HG03097 (cell line): ENCODE measurements at regions not wholly inside any gene's neighbourhood (a gene's known extent, or its start where the extent isn't known, plus 50 kb on each side); places are given as distances from the start of the nearest gene placed in this dataset.

ENCODE experiments used
- ATAC-seq: cut with Tn5 transposase; IDR thresholded peaks from one replicate; pipeline ENCODE4 v1.9.1; 2021; ENCODE audit not compliant: unreplicated experiment, low FRiP score

DNA sequence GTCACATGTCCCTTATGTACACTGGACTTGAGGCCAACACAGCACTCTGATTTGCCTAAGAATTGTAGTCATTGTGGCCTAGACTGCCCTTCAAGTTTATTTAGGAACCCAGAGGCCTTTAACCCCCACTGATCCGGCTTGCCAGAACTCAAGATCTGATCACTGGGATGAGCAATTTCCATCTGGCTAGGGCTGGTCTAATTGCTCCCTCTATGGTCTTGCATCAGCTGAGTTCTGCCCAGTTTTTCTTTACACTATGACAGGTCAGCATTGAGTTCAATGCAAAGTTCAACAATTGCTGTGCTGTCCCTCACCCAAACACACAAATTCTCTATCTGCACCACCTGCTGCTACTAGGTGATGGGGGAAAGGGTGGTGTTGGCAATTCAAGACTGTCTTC, 146.9 kb upstream of the MDGA2 start:
- ATAC-seq, result no peak

DNA sequence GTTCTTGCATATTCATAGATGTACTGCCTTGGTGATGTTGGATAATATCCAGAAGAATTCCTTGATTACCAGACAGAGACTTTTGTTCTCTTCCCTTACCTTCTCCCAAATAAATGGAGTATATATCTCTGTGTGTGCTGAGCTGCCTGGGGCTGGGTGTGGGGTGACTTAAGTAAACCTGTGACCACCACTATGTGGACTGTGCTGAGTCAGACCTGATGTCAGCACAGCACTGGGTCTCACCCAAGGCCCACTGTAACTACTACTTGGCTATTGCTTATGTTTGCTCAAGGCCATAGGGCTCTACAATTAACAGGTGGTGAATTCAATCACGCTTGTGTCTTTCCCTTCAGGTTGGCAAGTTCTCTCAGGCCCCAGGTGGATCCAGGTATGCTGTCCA, 145.7 kb upstream of the MDGA2 start:
- no peak for ATAC-seq

DNA sequence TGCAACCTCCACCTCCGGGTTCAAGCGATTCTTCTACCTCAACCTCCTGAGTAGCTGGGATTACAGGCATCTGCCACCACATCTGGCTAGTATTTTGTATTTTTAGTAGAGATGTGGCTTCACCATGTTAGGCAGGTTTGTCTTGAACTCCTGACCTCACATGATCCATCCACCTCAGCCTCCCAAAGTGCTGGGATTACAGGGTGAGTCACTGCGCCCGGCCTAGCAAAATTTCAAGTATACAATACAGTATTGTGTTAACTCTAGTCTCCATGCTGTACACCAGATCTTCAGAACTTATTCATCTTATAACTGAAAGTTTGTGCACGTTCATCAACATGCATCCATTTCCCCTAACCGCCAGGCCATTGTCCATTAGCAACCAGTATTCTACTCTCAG, 115.1 kb upstream of the MDGA2 start:
- no peak for ATAC-seq

DNA sequence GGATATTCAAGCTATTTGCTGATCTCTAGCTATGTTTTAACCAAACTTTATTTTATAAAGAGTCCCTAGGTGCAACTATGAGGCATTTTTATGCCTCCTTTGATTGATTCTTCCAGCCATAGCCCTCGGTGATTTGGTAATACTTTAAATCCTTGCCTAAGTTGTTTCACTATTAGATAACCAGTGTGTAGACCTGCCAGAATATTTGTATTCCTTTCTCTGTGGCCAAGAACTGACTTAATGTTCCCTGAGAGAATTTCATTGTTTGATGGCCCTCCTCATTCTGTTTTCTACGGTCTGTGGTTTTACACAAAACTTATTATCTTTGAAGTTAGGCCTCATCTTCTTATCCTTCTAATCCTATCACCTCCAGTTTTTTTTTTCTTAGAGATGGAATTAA, 109.7 kb upstream of the MDGA2 start:
- ATAC-seq, result no peak

DNA sequence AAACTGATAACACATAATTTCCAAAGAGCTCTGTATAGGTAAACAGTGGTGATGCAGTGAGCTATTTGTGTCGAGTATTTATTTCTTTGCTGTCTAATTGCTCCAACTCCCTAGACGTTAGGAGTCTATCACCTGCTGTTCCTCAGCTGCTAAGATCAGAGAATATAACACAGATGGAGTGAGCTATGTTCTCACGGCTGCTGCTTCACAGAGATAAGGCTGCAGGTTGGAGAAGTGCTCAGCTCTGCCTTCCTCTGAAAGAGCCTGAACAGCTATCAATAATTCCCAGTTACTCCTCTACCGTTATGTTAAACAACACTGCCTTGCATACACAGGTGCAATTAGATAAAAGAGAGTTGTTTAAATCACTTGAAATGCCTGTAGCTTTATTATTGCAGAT, 103.2 kb upstream of the MDGA2 start:
- ATAC-seq, result no peak

DNA sequence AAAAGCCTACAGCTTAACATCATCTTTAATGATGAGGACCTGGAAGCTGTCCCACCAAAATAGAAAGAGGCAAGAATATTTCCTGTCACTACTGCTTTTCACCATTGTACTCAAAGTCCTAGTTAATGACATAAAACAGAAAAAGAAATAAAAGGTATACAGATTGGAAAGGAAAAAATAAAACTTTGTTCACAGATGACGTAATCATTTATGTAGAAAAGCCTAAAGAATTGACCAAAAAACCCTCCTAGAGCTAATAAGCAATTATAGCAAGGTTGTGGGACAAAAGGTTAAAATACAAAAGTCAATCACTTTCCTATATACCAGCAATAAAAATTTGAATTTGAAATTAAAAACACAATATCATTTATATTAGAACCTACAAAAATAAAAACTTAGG, 97.2 kb upstream of the MDGA2 start:
- ATAC-seq, result no peak

DNA sequence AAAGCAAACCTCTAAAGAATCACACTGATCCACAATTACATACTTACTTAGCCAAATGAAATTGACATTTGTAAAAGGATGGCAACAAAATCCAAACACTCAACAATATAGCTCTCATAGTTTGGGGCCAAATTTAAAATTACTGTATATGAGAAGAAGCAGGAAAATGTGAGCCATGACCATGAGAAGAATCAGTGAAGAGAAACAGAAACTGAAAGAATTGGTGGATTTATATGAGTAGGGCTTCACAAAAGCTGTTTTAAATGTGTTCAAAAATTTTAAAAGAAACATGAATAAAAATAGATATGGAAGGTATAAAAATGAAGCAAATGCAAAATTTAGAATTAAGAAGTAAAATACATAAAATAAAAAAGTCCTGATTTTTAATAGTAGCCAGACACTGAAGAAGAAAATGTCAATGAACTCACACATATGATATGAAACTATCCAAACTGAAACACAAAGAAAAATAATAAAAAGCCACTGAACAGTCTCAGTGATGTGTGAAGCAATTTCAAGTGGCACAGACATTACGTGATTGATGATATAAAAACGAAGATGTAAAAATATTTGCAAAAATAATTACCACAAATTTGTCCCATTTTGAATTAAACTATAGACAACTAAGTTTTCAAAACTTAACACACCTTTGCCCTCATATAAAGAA, 87.9 kb upstream of the MDGA2 start:
- no peak for ATAC-seq

DNA sequence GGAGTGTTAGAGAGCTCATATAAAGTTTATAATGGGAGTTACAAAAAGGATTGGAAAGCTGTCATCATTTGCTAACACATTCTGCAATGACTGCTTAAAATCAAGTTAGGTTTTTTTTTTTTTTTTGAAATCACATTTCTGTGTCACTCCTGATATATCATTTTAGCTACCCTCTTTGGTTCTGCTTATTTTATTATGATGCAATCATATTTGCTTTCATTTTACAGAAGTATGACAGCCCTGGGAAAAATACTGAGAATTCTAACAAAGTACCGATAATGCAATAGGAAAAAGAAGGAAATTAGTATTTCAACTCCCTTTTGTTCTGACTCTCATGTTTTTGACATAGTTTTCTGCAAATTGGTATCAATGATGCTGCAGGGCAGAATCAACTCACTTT, 71.6 kb upstream of the MDGA2 start:
- no peak for ATAC-seq

DNA sequence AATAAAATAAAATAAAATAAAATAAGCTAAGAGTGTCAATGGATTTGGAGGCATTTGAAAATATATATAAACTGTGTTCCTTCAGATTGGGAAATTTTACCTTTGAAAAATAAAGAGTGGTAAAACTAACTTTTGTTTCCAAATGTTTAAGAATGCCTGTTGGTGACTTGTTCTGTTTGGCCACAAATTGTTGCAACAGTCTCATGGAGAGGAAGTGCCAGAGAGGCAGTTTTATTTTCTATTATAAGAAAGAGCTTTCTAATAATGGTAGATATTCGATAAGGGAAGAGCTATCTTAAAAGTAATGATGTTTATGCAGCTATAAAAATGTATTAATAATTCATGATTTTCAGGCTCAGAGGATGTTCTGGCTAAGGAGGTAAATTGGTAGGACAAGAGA, 68.8 kb upstream of the MDGA2 start:
- no peak for ATAC-seq

DNA sequence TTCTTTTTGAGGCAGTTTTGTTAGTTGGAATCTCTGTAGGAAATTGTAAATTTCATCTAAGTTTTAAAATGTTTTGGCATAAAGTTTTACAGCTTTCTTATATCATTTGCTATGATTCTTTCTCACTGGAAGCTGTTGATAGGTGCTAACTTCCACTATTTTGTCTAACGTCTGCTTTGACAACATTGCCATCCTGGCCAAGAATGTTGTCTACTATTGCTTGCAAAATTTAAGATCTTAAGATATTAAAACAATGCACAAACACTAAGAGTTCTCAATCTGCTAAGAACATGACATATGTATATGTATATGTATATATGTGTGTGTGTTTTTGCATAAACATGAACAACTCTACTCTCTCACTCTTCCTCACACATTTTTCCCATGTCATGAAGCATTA, 64.1 kb upstream of the MDGA2 start:
- no peak for ATAC-seq

DNA sequence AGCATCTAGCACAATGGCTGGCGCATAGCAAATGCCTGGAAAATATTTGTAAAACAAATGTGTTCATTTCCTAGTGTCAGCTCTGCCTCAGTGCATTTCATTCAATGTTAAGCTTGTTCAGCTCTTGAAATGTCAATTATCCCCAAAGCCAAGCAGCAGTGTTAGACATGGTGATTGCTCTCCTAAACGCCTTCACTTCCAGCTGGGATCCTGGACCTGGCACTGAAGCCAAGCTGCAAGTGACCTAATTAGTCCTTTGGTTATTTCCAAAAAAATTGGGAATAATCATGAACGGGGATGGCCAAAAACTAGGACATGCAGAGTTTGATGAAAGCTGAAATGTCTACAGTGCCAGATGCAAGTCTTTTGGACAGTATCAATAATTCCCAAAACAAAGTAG, 54.9 kb upstream of the MDGA2 start:
- ATAC-seq, result no peak
